GF-D8 (cell line): ENCODE measurements at regions not wholly inside any gene's neighbourhood (a gene's known extent, or its start where the extent isn't known, plus 50 kb on each side); places are given as distances from the start of the nearest gene placed in this dataset.

Experiments used
- DNase-seq: peaks from one replicate; lab custom pipeline; 2025; lab: John Stamatoyannopoulos, UW

DNA sequence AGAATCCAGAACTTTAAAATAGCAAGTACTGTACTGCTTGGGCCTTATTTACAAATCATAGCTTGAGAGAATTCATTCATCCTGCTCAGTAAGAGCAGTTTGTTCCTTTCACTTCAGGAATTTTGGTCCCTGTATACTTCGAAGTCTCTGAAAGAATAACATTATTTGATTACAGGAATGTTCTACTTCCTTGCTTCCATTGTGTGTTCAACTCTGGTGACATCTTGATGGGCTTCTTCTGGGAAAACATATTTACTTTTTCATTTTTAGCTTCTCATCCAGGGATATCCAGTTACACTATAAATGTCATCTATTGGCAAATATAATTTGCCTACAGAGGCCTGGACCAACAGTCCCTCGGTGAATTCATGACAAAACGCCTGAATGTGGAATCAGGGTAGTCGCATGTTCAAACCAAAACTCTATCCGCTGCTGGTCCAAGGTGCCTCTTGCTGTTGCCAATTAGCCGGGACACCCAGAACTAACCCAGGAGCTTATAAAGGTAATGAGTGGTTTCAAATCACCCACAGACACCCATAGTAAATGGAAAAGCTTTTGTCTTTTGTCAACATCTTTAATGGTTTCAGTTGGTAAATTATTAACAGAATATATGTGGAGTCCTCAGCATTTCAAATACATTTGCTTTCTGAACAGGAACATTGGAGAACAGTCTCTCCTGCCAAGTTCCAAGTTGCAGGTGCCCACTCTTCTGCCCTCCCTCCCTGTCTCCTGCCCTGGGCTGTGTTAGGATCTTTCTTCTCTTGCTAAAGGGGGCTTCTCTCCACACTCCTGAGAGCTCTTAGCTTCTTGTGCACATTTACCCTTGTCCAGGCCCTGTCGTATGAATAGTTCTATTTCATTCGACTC lies 162.5 kb upstream of the CITED2 start:
- no peak for DNase-seq

DNA sequence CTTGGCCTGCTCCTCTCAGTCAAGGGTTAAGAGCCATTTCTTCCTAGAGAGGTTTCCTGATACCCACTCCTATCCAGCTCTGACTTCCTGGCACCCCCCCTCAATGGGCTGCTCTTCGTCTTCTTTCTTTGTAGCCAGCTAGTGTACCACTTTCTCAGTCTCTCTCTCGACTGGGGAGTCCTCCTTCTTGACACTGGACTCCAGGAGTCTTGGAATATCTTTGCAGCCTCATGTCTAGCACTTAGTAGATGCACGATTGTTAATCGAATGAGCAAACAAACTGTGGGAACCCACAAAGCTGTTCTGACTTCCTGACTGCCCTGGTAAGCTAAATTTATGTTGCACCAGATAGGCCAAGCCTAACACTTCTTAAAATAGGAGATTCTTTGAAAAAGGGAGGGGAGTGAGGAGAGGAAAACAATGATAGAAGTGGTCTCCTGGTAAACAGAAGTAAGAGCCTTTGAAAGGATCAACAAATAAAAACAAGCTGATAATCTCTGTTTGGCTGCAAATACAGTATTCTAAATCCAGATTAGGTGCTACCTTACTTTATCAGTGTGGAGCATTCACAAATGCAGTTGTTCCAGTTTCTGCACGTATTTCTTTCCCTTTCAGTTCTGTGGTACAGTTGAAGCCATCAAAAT lies 160.1 kb upstream of the CITED2 start:
- peak; percentile 37 for DNase-seq

DNA sequence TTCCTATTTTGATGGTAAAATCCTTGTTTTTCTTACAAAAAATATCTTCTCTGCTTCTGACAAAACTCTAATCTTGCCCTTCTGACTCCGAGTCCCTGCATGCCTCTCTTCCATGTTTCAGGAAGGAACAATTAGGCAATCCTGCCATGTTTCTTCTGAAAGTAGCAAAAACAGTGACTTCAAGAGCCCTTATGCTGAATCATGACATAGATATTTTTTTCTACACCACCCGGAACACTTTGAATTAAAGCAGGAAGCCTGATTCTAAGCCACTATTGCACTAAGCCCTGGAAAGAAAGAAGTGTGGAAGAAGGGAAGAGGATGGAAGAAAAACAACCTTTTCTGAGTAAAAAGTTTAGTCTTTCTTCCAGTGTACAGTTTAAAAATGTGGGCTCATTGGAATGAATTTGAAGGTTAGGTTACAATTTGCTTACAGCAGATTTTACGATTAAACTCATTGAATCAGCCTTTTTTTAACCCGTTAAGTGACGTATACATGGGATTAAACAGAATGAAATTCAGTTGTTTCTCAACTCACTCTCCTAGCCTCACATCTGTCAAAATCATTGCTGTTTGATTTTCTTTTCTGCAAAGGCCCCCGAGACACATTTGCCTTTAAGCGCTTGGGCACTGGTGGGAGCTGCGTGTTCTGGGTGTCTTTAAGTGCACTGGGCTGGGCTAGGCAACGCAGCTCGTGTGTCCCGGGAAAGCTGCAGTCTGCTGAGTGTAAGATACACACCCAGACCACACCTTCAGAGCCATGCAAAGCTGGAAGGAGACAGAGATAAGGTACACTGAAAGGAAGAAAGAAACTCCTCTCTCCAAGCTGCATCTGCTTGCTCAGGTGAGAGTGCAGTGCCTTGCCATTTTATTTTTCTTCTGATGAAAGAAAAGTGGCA lies 159.4 kb upstream of the CITED2 start:
- DNase-seq: peak; percentile 71

DNA sequence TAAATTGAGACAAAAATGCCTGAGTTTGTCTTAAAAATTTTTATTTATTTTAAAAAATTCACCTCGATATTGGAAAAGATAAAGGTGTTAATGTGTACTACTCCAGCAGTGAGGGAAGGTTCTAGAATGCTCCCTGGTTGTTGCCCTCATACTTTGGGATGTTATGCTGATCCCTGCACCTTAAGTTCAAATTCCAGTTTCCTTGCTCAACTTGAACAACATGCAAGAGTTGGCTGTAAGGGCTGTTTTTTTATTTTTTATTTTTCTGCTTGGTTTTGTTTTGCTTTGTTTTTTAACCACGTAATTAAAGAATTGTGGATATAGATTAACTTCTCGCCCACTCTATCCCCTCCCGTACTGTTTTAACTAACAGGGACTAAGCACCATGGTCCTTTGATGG lies 158.7 kb upstream of the CITED2 start:
- DNase-seq: no peak

DNA sequence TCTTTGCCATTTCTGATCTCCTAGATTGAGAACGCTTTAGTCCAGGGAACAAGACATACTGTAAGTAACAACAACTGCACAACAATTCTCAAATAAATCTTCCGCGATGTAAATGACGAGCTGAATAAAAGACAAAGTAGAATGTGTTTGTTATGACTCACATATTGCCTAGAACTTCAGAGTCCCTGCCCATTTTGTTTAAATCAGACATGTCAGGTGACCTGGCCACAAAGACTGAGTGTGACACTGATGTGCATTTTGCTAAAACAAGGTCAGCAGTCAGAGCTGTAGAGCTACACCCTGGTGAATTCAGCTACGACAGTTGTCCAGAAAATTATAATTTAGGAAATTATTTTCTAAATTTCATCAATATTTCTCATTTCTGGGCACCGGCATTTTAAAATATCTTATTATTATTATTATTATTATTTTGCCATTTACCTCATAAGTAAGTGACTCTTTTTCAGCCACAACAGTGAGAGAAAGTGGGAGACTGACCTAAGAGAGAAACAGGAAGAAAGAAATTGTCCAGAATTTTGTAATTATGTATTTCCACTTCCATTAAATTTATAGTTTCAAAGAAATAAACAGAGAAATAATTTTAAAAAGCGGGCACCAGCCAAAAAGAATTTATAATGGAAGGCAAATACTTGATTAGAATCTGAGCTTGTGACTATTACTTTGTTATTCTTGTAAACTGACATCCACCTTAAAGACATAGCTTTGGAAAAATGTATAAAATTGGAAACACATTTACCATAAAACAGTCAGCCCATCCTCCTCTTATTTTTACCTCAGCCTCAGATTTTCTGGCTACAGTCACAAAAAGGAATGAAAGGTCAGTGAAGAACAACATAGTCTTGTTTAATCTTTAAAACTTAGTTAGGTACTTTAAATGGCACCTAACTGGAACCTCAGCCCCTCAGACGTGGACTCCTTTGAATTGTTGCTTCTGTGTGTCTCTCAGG lies 157.0 kb upstream of the CITED2 start:
- DNase-seq: no peak

DNA sequence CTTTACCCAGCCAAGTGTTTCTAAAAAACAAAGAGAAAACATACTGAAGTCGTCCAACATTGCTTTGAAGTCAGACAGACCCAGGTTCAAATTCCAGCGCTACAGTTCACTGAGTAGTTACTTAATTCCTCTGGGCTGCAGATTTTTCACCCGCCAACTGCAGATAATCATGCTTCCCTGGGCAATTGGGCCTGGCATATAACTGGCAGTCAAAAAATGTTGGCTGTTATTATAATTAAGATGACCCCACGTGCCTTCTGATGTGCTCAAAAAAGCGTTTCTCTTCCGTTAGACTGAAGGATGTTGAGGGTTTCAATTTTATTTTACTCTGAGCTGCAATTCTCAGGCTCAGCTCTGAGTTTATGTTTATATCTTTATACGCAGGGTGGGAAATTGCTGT lies 156.1 kb upstream of the CITED2 start:
- DNase-seq: no peak

DNA sequence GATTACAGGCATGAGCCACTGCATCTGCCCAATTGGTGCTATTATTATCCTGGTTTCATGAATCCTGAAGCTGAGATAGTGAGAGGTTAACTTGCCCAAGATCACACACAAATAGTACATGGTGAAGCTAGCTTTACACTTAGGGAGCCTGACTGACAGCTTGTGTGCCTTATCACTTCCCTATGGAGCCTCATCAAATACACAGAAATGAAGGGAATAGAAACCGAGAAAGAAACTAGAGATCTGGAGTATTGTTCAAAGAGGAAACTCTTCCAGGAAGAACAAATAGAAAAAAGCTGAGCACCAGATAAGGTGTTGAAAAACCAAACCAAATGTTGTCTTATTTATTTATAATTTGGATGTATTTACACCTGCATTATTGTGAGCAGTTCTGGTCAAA lies 155.0 kb upstream of the CITED2 start:
- no peak for DNase-seq

DNA sequence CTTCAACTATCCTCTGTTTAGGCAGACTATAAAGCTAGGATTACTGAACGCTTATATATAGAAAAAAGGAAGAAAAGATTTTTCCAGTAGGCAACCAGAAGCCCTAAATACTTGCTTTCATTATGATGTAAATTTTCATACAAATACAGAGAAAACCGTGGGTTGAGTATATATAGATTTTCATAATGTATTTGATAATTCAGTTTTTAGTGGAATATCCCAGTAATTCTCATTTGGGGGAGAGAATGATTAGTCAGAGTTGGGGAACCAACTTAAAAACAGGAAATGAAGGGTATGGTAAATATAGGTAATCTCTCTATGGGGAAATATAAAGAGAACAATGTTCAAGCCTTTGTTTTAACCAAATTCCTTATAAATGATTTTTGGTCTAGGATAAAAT lies 154.0 kb upstream of the CITED2 start:
- no peak for DNase-seq

DNA sequence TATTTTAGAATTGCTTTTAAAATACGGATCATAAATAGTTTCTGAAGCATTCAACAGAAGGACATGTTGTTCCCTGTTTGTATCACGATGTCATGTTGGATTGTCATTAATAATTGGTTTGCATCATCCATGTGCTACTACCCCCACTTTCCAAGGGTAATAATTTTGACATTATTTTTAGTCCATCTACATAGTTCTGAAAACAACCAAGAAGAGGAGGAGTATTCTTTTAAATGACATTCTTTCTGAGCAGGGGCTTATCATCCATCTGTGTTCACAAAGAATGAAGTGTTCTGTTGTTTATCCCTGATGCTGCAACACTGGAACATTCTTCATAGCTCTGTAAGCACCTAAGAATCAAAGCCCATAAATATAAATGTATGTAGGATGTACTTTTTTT lies 151.0 kb upstream of the CITED2 start:
- DNase-seq: no peak

DNA sequence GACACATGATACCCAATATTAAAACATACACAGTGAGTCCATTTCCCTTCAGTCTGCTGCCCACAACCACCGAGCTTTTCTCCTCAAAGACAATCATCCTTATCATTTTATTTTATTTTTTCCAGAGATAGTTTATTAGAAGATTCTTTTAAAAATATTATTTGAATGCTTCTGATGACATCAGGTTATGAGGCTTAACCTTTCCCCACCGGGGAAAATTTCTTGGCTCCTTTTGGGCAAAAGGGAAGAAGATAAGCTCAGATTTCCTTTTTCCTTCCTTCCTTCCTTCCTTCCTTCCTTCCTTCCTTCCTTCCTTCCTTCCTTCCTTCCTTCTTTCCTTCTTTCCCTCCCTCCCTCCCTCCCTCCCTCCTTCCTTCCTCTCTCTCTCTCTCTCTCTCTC lies 149.5 kb upstream of the CITED2 start:
- DNase-seq: no peak

DNA sequence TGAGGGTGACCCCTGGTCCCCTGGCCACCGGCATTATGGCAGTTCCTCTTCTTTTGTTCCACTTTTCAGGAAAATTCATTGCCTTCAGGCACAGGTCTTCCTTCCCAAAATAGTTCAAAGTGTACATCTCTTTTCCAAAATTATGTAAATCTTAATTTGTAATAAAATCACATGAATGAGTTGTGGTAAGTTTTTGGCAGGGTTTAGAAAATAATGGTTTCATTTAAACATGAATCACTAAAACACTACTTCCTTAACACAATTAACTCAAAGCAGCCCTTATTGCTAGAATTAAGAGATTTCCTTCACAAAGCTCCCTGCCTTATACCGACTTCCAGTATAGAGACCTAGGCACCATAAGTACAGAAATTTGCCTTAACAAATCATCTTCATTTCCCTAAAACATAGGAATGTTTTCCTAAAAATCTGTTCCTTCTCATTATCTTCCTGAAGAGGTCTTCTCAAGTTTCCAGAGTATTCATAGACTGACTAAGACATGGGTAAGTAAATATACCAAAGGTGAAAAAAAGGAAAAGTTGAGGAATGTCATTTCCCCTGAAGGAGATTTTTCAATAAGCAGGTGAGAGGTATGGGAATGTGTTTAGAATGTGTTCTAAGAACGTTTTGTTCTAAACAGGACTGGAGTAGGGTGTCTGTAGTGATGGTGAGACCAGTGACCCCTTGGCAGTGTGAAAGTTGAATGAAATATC lies 148.2 kb upstream of the CITED2 start:
- DNase-seq: no peak

DNA sequence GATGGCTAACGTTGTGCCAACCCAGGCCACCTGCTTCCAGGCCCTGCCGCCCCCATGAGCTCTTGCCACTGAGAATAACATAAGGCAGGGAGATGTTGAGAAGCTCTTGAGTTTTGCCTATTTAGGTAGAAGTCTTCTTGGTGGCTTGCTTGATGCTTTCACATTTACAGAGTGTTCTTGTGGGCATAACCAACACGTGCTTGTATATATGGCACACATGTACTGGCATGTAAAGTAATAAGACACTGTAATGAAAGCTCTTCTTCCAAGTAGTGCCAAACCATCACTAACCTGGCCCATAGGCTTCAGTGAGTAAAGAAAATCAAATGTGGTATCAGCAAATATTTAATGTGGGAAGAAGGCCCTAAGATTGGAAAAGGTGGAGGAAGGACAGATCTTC lies 146.9 kb upstream of the CITED2 start:
- DNase-seq: no peak

DNA sequence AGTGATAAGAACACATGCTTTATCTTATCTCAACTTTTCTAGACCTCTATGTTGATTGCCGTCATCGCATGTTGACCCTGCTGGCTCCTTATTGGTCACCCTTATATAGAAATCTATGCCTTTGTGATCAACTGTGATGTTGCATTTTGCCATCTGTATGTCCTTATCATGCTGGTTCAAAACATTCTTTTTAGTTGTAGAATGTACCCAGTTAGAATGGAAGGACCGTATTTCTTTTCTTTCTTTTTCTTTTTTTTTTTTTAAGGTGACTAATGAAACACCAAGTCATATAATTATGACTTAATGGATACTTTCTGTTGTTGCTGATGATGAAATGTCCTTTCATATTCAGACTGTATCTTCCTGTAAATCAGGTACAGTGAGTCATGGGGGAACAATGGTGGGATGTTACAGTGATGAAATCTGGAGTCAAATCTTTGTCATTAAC lies 145.9 kb upstream of the CITED2 start:
- DNase-seq: no peak

DNA sequence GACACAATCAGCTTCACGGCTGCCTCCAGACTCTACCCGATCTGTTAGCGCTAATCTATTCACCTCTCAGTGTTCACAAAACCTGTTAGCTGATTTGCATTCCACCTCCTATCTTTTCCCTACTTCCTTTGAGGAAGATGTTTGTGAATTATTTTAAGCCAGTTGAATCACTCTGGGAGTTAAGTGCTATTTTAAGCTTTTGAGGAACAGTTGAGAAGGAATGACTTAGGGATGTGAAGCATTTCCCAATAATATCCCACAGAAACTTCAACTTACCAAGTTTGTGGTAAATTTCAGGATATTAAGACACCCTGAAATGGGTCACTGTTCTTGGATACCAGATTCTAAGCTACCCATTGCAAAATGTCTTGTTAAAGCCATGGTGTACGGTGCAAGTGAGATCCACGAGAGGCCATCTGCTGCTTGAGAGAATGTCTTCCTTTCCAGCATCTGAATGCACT lies 145.2 kb upstream of the CITED2 start:
- no peak for DNase-seq

DNA sequence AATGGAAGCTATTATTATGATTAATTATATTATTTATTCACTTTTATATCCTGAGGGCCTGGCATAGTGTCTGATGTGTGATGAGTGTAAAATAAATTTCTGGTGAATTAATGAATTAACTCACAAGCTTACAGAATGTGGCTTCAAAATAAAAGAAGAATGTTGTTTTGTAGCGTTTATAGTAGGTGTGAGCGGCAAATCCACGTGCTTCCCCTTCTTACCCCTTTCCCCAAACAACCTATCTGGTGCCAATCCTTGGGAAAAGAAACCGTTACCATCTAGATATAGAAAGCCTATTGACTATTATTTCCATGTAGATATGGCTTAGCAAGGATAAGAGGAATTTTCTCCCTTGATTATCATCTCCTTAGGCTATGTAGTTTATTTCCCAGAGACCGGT lies 144.6 kb upstream of the CITED2 start:
- DNase-seq: no peak

DNA sequence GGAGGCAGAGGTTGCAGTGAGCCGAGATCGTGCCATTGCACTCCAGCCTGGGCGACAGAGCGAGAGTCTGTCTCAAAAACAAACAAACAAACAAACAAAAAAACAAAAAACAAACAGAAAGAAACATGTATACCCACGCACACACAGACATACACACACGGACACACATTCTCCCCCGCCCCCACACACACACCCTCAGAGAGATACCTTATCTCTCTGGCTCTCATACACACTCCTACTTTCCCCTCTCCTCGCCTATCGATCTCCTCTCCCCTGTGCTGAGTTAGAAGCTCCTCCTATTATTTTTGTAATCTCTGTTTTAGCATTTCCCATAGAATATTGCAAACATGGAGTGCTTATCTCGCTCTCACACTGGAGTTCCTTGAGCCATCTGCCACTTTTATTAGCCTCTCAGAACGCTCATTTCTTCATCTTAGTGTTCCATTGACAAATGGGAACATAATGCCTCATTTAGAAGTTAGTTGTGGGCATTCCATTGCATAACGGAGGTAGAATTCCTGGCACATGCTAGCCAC lies 144.2 kb upstream of the CITED2 start:
- no peak for DNase-seq

DNA sequence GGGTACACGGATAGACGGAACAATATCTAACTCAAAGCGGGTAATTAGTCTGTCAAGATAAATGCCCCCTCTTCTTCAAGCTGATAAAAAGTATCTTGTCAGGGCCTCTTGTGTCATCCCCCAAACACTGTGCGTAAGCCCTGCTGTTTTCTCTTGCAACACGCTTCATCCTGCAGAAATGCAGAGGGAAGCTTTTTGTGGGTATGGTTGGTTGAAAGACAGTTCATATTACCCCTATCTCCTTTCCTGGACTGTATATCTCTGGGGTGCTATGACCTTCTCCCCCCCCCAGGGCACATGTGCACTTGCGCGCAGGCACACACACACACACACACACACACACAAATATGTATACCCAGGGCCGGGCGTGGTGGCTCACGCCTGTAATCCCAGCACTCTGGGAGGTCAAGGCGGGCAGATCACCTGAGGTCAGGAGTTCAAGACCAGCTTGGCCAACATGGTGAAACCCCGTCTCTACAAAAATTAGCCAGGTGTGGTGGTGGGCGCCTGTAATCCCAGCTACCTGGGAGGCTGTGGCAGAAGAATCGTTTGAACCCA lies 143.6 kb upstream of the CITED2 start:
- DNase-seq: peak; percentile 72

DNA sequence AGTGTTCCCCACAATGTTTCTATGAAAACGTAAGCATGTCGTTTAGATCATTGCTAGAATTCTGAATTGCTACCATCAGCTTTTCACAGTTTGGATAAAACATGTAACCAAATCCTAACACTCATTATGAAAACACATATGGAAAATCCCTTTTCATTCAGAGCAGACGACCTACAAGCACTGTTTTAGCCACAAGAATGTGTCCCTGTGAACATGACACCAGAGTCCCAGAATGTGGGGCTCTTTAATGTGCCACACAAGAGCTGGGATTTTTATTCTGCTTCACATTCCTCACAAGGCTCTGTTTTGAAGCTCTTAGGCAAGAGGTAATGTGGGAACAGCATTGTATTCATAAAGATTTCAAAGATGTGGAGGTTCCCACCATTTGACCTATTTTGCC lies 141.1 kb upstream of the CITED2 start:
- no peak for DNase-seq

DNA sequence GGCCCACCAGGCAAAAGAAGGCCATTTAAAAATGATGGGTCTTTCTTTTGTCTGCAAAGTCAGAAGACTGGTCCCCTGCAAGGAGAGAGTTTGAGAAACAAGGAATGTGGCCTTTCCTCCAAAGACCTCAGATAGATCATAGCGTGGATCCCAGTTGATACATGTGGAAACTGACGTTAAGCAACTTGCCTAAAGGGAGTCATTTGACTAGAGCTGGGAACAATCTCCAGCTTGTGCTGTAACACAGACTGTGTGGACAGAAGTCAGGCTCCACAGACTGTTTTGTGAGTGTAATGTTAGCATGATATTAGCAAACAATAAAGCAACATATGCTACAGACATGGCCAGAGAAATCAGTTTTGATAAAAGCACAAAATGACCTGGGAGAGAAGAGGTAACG lies 140.4 kb upstream of the CITED2 start:
- no peak for DNase-seq
